GM19438 (cell line): ENCODE measurements at regions not wholly inside any gene's neighbourhood (a gene's known extent, or its start where the extent isn't known, plus 50 kb on each side); places are given as distances from the start of the nearest gene placed in this dataset.
"Not testable (repeated sequence)": the region's sequence is repeated elsewhere in the genome, so short reads cannot be mapped to it uniquely, and the experiment has no call there.

Source experiments
- ATAC-seq: cut with Tn5 transposase; IDR thresholded peaks from one replicate; pipeline ENCODE4 v1.9.1; 2021; ENCODE audit warnings: low read depth; ENCODE audit not compliant: unreplicated experiment

- ATAC-seq, result no peak
Measured at GRCh38 chr3:124352149-124352539, 360.2 kb upstream of the ROPN1 start.

GRCh38 chr3:124353691-124354090 is 361.8 kb upstream of the ROPN1 start:
- no peak for ATAC-seq

- ATAC-seq, result no peak
Measured at GRCh38 chr3:124354150-124354549, 362.2 kb upstream of the ROPN1 start.

GRCh38 chr3:124358156-124358555 is 366.2 kb upstream of the ROPN1 start:
- ATAC-seq, result no peak

- ATAC-seq, result no peak
Measured at GRCh38 chr3:124360155-124360554, 368.2 kb upstream of the ROPN1 start.

GRCh38 chr3:124360563-124360962 is 368.6 kb upstream of the ROPN1 start:
- ATAC-seq, result no peak

- ATAC-seq, result no peak
Measured at GRCh38 chr3:124361566-124361965, 368.7 kb upstream of the UMPS start.

- ATAC-seq, result no peak
Measured at GRCh38 chr3:124362455-124362854, 367.8 kb upstream of the UMPS start.

- ATAC-seq, result no peak
Measured at GRCh38 chr3:124363476-124363875, 366.8 kb upstream of the UMPS start.

- ATAC-seq, result no peak
Measured at GRCh38 chr3:124364317-124365020, 365.8 kb upstream of the UMPS start.

- not testable (repeated sequence) for ATAC-seq
Measured at GRCh38 chr3:124366655-124367054, 363.6 kb upstream of the UMPS start.

GRCh38 chr3:124372775-124373174 is 357.5 kb upstream of the UMPS start:
- ATAC-seq, result no peak

- ATAC-seq, result no peak
Measured at GRCh38 chr3:124373524-124373923, 356.7 kb upstream of the UMPS start.

- ATAC-seq, result no peak
Measured at GRCh38 chr3:124374583-124374982, 355.7 kb upstream of the UMPS start.

- no peak for ATAC-seq
Measured at GRCh38 chr3:124381575-124382333, 348.5 kb upstream of the UMPS start.

- no peak for ATAC-seq
Measured at GRCh38 chr3:124383051-124383450, 347.2 kb upstream of the UMPS start.

- ATAC-seq, result no peak
Measured at GRCh38 chr3:124383846-124384466, 346.3 kb upstream of the UMPS start.

- ATAC-seq, result no peak
Measured at GRCh38 chr3:124384527-124384926, 345.7 kb upstream of the UMPS start.

- ATAC-seq, result no peak
Measured at GRCh38 chr3:124385996-124386395, 344.3 kb upstream of the UMPS start.

GRCh38 chr3:124386996-124387595 is 343.2 kb upstream of the UMPS start:
- ATAC-seq, result no peak

GRCh38 chr3:124391774-124392173 is 338.5 kb upstream of the UMPS start:
- ATAC-seq, result no peak
